ENCODE measurements at regions not wholly inside any gene's neighbourhood (a gene's known extent, or its start where the extent isn't known, plus 50 kb on each side); places are given as distances from the start of the nearest gene placed in this dataset.

- Mint-ChIP-seq H3K27ac (no peak overlapping the region), H3K27me3 (no peaks in the 10 kb centered on the region), H3K4me3 (no peak overlapping the region), H3K36me3 (no peaks in the 10 kb centered on the region), H3K4me1 (peaks cover 0 to 6% (median 0%) of the 10 kb centered on the region in 4 donors), H3K9me3 (peaks cover 3 to 9% (median 6%) of the 10 kb centered on the region in 7 donors)
- H3K4me3 ChIP-seq (ENCODE audit: low read depth, low read length): no peak overlapping the region
- H3K27me3 ChIP-seq (ENCODE audit: control insufficient read depth, insufficient read depth, low read length): no peaks in the 10 kb centered on the region
- DNase-seq (no peak), ATAC-seq (ENCODE audit: low read depth in 2 of 2) (no peak)
- H3K4me1 ChIP-seq (ENCODE audit: control insufficient read depth, insufficient read depth, low read length, poor library complexity, severe bottlenecking): no peaks in the 10 kb centered on the region
- no peak overlapping the region for H3K27ac ChIP-seq (ENCODE audit: insufficient read depth, low read length, poor library complexity, severe bottlenecking)
- H3K36me3 ChIP-seq (ENCODE audit: control insufficient read depth, insufficient read depth, low read length): no peaks in the 10 kb centered on the region
- H3K9me3 ChIP-seq (ENCODE audit: control insufficient read depth in 2 of 2, low read length in 2 of 2): peaks cover 0 to 2% of the 10 kb centered on the region in 2 experiments
Observed at GRCh38 chr3:106160396-106160795, 291.6 kb upstream of the CBLB start.

GRCh38 chr3:106161246-106161645 is 292.4 kb upstream of the CBLB start:
- Mint-ChIP-seq H3K27ac (peak overlapping the region in 1 of 3 donors; percentile 55), H3K4me1 (peaks cover 0 to 6% (median 0%) of the 10 kb centered on the region in 4 donors), H3K27me3 (no peaks in the 10 kb centered on the region), H3K9me3 (peaks cover 3 to 9% (median 7%) of the 10 kb centered on the region in 7 donors), H3K4me3 (no peak overlapping the region), H3K36me3 (no peaks in the 10 kb centered on the region)
- no peaks in the 10 kb centered on the region for H3K36me3 ChIP-seq (ENCODE audit: control insufficient read depth, insufficient read depth, low read length)
- ATAC-seq (ENCODE audit: low read depth in 2 of 2): no peak
- H3K9me3 ChIP-seq (ENCODE audit: control insufficient read depth in 2 of 2, low read length in 2 of 2): peaks cover 0 to 2% of the 10 kb centered on the region in 2 experiments
- no peak for DNase-seq
- no peaks in the 10 kb centered on the region for H3K4me1 ChIP-seq (ENCODE audit: control insufficient read depth, insufficient read depth, low read length, poor library complexity, severe bottlenecking)
- H3K4me3 ChIP-seq (ENCODE audit: low read depth, low read length): no peak overlapping the region
- no peaks in the 10 kb centered on the region for H3K27me3 ChIP-seq (ENCODE audit: control insufficient read depth, insufficient read depth, low read length)
- no peak overlapping the region for H3K27ac ChIP-seq (ENCODE audit: insufficient read depth, low read length, poor library complexity, severe bottlenecking)

GRCh38 chr3:106167728-106168127 is 298.9 kb upstream of the CBLB start:
- ATAC-seq (ENCODE audit: low read depth in 2 of 2) (no peak), DNase-seq (no peak)
- no peak overlapping the region for H3K27ac Mint-ChIP-seq
- no peak overlapping the region for H3K4me3 Mint-ChIP-seq
- H3K9me3 ChIP-seq (ENCODE audit: control insufficient read depth in 2 of 2, low read length in 2 of 2): peaks cover 0 to 2% of the 10 kb centered on the region in 2 experiments
- no peaks in the 10 kb centered on the region for H3K27me3 Mint-ChIP-seq
- no peaks in the 10 kb centered on the region for H3K36me3 ChIP-seq (ENCODE audit: control insufficient read depth, insufficient read depth, low read length)
- H3K27me3 ChIP-seq (ENCODE audit: control insufficient read depth, insufficient read depth, low read length): no peaks in the 10 kb centered on the region
- H3K4me1 Mint-ChIP-seq: peaks cover 25 to 29% (median 27%) of the 10 kb centered on the region in 4 donors
- H3K9me3 Mint-ChIP-seq: peaks cover under 1 to 8% (median 6%) of the 10 kb centered on the region in 7 donors
- H3K36me3 Mint-ChIP-seq: no peaks in the 10 kb centered on the region
- H3K4me3 ChIP-seq (ENCODE audit: low read depth, low read length): no peak overlapping the region
- no peak overlapping the region for H3K27ac ChIP-seq (ENCODE audit: insufficient read depth, low read length, poor library complexity, severe bottlenecking)
- peaks cover 12% of the 10 kb centered on the region for H3K4me1 ChIP-seq (ENCODE audit: control insufficient read depth, insufficient read depth, low read length, poor library complexity, severe bottlenecking)

DNA sequence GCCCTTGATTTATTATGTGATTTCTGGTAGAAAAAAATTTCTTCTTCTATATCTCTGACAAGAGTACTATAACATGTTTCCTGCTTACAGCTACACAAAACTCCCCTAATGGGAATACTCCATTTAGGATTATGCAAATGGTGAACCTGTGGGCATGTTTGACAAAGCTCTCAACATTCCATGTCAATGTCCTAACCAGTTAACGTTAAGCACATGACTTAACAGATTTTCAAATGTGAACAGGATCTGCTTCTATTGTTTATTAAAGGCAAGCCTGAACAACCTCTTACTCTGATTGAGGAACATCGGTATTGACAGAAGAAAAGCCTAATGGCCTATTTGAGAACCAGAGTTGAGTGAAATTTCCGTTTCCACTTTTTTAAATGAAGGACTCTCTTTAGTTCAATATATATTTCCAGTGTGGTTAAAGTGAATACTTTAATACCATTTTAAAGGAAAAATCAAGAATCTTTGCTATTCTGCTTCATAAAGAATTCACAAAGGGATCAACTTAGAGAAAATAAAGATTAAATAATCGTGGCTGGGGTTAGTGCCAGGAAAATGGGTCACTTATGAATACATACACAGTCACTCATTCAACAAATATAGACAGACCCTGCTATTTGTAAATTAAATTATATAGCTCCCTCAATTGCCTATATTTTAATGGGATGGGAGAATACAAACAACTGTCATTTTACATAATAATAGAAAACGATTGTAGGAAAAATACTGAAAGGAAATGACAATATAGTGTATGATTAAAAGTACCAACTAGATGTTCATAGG is 300.3 kb upstream of the CBLB start:
- ATAC-seq (ENCODE audit: low read depth in 2 of 2) (no peak), DNase-seq (no peak)
- Mint-ChIP-seq H3K4me3 (peak overlapping the region in 1 of 4 donors; percentile 2), H3K9me3 (peaks cover 0 to 5% (median under 1%) of the 10 kb centered on the region in 7 donors), H3K4me1 (peaks cover 23 to 38% (median 33%) of the 10 kb centered on the region in 4 donors), H3K27me3 (no peaks in the 10 kb centered on the region), H3K27ac (no peak overlapping the region), H3K36me3 (no peaks in the 10 kb centered on the region)
- Histone ChIP-seq H3K36me3 (ENCODE audit: control insufficient read depth, insufficient read depth, low read length) (no peaks in the 10 kb centered on the region), H3K27me3 (ENCODE audit: control insufficient read depth, insufficient read depth, low read length) (no peaks in the 10 kb centered on the region), H3K4me3 (ENCODE audit: low read depth, low read length) (no peak overlapping the region), H3K9me3 (ENCODE audit: control insufficient read depth in 2 of 2, low read length in 2 of 2) (no peaks in the 10 kb centered on the region), H3K27ac (ENCODE audit: insufficient read depth, low read length, poor library complexity, severe bottlenecking) (no peak overlapping the region), H3K4me1 (ENCODE audit: control insufficient read depth, insufficient read depth, low read length, poor library complexity, severe bottlenecking) (peaks cover 26% of the 10 kb centered on the region)

DNA sequence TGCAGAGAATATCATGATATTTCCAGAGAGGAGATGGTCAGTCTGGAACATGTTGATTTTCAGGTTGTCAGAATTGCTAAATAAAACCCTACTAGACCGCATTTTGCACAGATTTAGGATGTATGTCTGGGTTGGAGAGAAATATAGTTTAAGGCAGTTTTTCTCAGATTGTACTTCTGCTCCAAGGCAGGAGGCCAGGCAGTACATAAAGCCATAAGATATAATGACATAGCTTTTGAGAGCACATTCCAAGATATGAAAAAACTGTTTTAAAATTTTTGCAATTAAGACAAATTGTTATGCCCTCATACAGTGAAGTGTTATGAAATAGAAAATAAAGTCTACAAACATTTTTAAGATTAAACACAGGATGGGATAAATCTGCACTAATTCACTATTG is 301.8 kb upstream of the CBLB start:
- Mint-ChIP-seq H3K27me3 (no peaks in the 10 kb centered on the region), H3K4me1 (peaks cover 23 to 47% (median 41%) of the 10 kb centered on the region in 4 donors), H3K36me3 (no peaks in the 10 kb centered on the region), H3K9me3 (peaks cover 0 to 5% (median 0%) of the 10 kb centered on the region in 7 donors), H3K27ac (peak overlapping the region in 1 of 3 donors; percentile 76), H3K4me3 (peak overlapping the region in 1 of 4 donors; percentile 69)
- H3K4me3 ChIP-seq (ENCODE audit: low read depth, low read length): no peak overlapping the region
- H3K9me3 ChIP-seq (ENCODE audit: control insufficient read depth in 2 of 2, low read length in 2 of 2): no peaks in the 10 kb centered on the region
- ATAC-seq (ENCODE audit: low read depth in 2 of 2) (no peak), DNase-seq (no peak)
- H3K4me1 ChIP-seq (ENCODE audit: control insufficient read depth, insufficient read depth, low read length, poor library complexity, severe bottlenecking): peaks cover 39% of the 10 kb centered on the region
- H3K27ac ChIP-seq (ENCODE audit: insufficient read depth, low read length, poor library complexity, severe bottlenecking): no peak overlapping the region
- H3K36me3 ChIP-seq (ENCODE audit: control insufficient read depth, insufficient read depth, low read length): no peaks in the 10 kb centered on the region
- no peaks in the 10 kb centered on the region for H3K27me3 ChIP-seq (ENCODE audit: control insufficient read depth, insufficient read depth, low read length)

GRCh38 chr3:106172101-106172500 is 303.3 kb upstream of the CBLB start:
- no peaks in the 10 kb centered on the region for H3K9me3 ChIP-seq (ENCODE audit: control insufficient read depth in 2 of 2, low read length in 2 of 2)
- H3K4me3 Mint-ChIP-seq: peak overlapping the region in 2 of 4 donors; percentile 24 to 65
- DNase-seq (no peak), ATAC-seq (ENCODE audit: low read depth in 2 of 2) (no peak)
- H3K4me1 Mint-ChIP-seq: peaks cover 33 to 61% (median 52%) of the 10 kb centered on the region in 4 donors
- H3K27ac ChIP-seq (ENCODE audit: insufficient read depth, low read length, poor library complexity, severe bottlenecking): no peak overlapping the region
- H3K4me1 ChIP-seq (ENCODE audit: control insufficient read depth, insufficient read depth, low read length, poor library complexity, severe bottlenecking): peaks cover 54% of the 10 kb centered on the region
- peaks cover 0 to 5% (median 0%) of the 10 kb centered on the region in 7 donors for H3K9me3 Mint-ChIP-seq
- no peaks in the 10 kb centered on the region for H3K27me3 Mint-ChIP-seq
- H3K27ac Mint-ChIP-seq: peak overlapping the region in 2 of 3 donors; percentile 80 to 85
- H3K36me3 Mint-ChIP-seq: no peaks in the 10 kb centered on the region
- no peaks in the 10 kb centered on the region for H3K36me3 ChIP-seq (ENCODE audit: control insufficient read depth, insufficient read depth, low read length)
- H3K27me3 ChIP-seq (ENCODE audit: control insufficient read depth, insufficient read depth, low read length): no peaks in the 10 kb centered on the region
- peak overlapping the region; percentile 1 for H3K4me3 ChIP-seq (ENCODE audit: low read depth, low read length)

GRCh38 chr3:106172780-106173179 is 304.0 kb upstream of the CBLB start:
- H3K36me3 Mint-ChIP-seq: no peaks in the 10 kb centered on the region
- DNase-seq: peak in 2 of 3 donors; percentile 15 to 64
- H3K4me3 ChIP-seq (ENCODE audit: low read depth, low read length): peak overlapping the region; percentile 58
- peaks cover 61% of the 10 kb centered on the region for H3K4me1 ChIP-seq (ENCODE audit: control insufficient read depth, insufficient read depth, low read length, poor library complexity, severe bottlenecking)
- no peaks in the 10 kb centered on the region for H3K27me3 ChIP-seq (ENCODE audit: control insufficient read depth, insufficient read depth, low read length)
- H3K9me3 ChIP-seq (ENCODE audit: control insufficient read depth in 2 of 2, low read length in 2 of 2): no peaks in the 10 kb centered on the region
- H3K27me3 Mint-ChIP-seq: no peaks in the 10 kb centered on the region
- H3K9me3 Mint-ChIP-seq: peaks cover 0 to 5% (median 0%) of the 10 kb centered on the region in 7 donors
- H3K27ac ChIP-seq (ENCODE audit: insufficient read depth, low read length, poor library complexity, severe bottlenecking): no peak overlapping the region
- peak overlapping the region in 1 of 4 donors; percentile 39 for H3K4me3 Mint-ChIP-seq
- peak overlapping the region in 2 of 3 donors; percentile 80 to 85 for H3K27ac Mint-ChIP-seq
- ATAC-seq (ENCODE audit: low read depth in 2 of 2): peak in 1 of 2 donors; percentile 9
- peaks cover 35 to 64% (median 55%) of the 10 kb centered on the region in 4 donors for H3K4me1 Mint-ChIP-seq
- H3K36me3 ChIP-seq (ENCODE audit: control insufficient read depth, insufficient read depth, low read length): no peaks in the 10 kb centered on the region
